Spleen (tissue), 11 donors: ENCODE measurements at regions not wholly inside any gene's neighbourhood (a gene's known extent, or its start where the extent isn't known, plus 50 kb on each side); places are given as distances from the start of the nearest gene placed in this dataset.

ENCODE experiments used
- DNase-seq: peaks from one replicate; pipeline ENCODE4 v3.0.0-alpha.2; 2020
- H3K27ac ChIP-seq, 8 donors: fragments of 200-600 bp; sonication (generic) in 7 of 8; 1 replicate in 4 of 8; 2 replicates in 4 of 8; pipeline versions ENCODE4 v1.5.0 to v1.8.0; 2016 to 2021; ENCODE audit warnings: inconsistent platforms in 4 of 8, mild to moderate bottlenecking in 4 of 8, moderate library complexity in 1 of 8
- H3K27me3 ChIP-seq, 7 donors: fragments of 200-600 bp; sonication (generic) in 6 of 7; replicated peaks in 1 of 7; 1 replicate in 4 of 7; 2 replicates in 3 of 7; pipeline versions ENCODE4 v1.5.0 to v1.8.0; 2016 to 2021; ENCODE audit warnings: inconsistent platforms in 3 of 7, mild to moderate bottlenecking in 1 of 7
- H3K36me3 ChIP-seq, 6 donors: fragments of 200-600 bp; sonication (generic) in 5 of 6; 1 replicate in 4 of 6; 2 replicates in 2 of 6; pipeline versions ENCODE4 v1.5.0 to v1.8.0; 2016 to 2021; ENCODE audit warnings: inconsistent platforms in 2 of 6
- H3K4me1 ChIP-seq, 6 donors: fragments of 200-600 bp; sonication (generic) in 5 of 6; 1 replicate in 3 of 6; 2 replicates in 3 of 6; pipeline versions ENCODE4 v1.5.0 to v1.8.0; 2016 to 2021; ENCODE audit warnings: inconsistent platforms in 3 of 6
- H3K4me3 ChIP-seq, 8 donors: fragments of 200-600 bp; sonication (generic) in 7 of 8; 1 replicate in 4 of 8; 2 replicates in 4 of 8; pipeline versions ENCODE4 v1.5.0 to v1.8.0; 2016 to 2021; ENCODE audit warnings: inconsistent platforms in 4 of 8, mild to moderate bottlenecking in 4 of 8, moderate library complexity in 2 of 8
- H3K9me3 ChIP-seq, 8 donors: fragments of 200-600 bp; sonication (generic) in 7 of 8; 1 replicate in 4 of 8; 2 replicates in 4 of 8; pipeline versions ENCODE4 v1.5.0 to v1.8.0; 2016 to 2021; ENCODE audit warnings: inconsistent platforms in 4 of 8
- CTCF ChIP-seq, 11 experiments: fragments of 200-600 bp in 7 of 11; fragments of 450-650 bp in 4 of 11; sonication (generic) in 4 of 11; IDR thresholded peaks in 8 of 11; conservative IDR thresholded peaks in 3 of 11; 1 replicate in 7 of 11; 2 replicates in 4 of 11; pipeline versions ENCODE4 v1.4.0 to v1.8.0; 2016 to 2021; ENCODE audit warnings: antibody characterized with exemption in 11 of 11, inconsistent platforms in 4 of 11, mild to moderate bottlenecking in 1 of 11
- POLR2A ChIP-seq, 3 donors: fragments of 450-650 bp; IDR thresholded peaks; one replicate each; pipeline ENCODE4 v1.5.1; 2017; ENCODE audit warnings: antibody characterized with exemption in 3 of 3, mild to moderate bottlenecking in 1 of 3
- POLR2AphosphoS5 ChIP-seq, 3 donors: sonication (generic); formaldehyde crosslinking; IDR thresholded peaks; one replicate each; pipeline ENCODE4 v1.5.1; 2017; ENCODE audit warnings: antibody characterized with exemption in 3 of 3
- whole genome bisulfite sequencing, 5 donors: extraction: QIAGEN DNeasy Blood & Tissue Kit in 3 of 5; methylation state at CpG; one replicate each; pipeline versions ENCODE4 v1.1.5 to v1.1.7; 2013 to 2018; 5-methylcytosine and 5-hydroxymethylcytosine counted together
- intact Hi-C: fragments of 100-400 bp; cut with DNase I; formaldehyde crosslinking; loops from one replicate; pipeline ENCODE4 v1.15.0; 2023; ENCODE audit warnings: low total_unique reads
- donor health status: healthy with polysubstance abuse.
- donor health status: DM: no; HTN: no; CAD: no; lungs with moderate emphysema.
- donor health status: DM: no; HTN: no; CAD: no.
- donor health status: Bipolar disorder and iron deficiency.
- donor health status: healthy.
- donor health status: DM: no; HTN: no; CAD: no.
- donor health status: DM: yes; HTN: yes; CAD: no.

GRCh38 chr12:105750096-105750495 lies 388.7 kb downstream of the NUAK1 start:
- H3K4me3 ChIP-seq = no peak overlapping the region
- intact Hi-C loops = no loop called here
- no peaks in the 10 kb centered on the region for H3K36me3 ChIP-seq
- no peak for DNase-seq
- H3K27ac ChIP-seq = no peak overlapping the region
- H3K4me1 ChIP-seq = no peaks in the 10 kb centered on the region
- TF ChIP-seq POLR2AphosphoS5 (IDR thresholded peaks at IDR 0.05) (no peak), CTCF (IDR thresholded peaks at IDR 0.05 in 8 of 11, conservative IDR thresholded peaks at IDR 0.05 in 3 of 11) (no peak), POLR2A (IDR thresholded peaks at IDR 0.05) (no peak)
- peaks cover 0 to 5% (median 0%) of the 10 kb centered on the region in 7 donors for H3K27me3 ChIP-seq
- no peaks in the 10 kb centered on the region for H3K9me3 ChIP-seq
- WGBS, 5 donors = 81 to 92% (median 86%) methylated on average over 2 of the region's 2 CpGs

DNA sequence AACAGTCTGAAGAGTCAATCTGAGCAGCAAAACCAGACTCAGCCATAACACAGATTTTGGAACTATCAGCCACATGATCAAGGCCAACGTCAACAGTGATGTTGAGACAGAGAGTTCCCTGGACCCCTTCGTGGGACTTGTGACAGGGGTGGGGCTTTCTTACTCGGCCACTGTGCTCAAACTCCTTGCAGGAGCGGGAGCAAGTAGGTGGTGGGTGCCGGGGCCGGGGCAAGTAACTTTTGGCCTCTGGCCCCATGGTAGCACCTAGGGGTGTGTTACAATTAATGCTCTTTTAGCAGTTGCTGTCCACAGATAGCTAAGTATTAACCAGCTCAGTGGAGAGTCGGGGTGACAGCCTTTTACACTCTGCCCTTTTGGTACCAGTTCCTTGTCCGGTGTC lies 384.4 kb downstream of the NUAK1 start:
- intact Hi-C loops = no loop called here
- H3K36me3 ChIP-seq = no peaks in the 10 kb centered on the region
- no peaks in the 10 kb centered on the region for H3K4me1 ChIP-seq
- no peak overlapping the region for H3K27ac ChIP-seq
- 82 to 94% (median 89%) methylated on average over 8 of the region's 8 CpGs for WGBS, 5 donors
- no peaks in the 10 kb centered on the region for H3K27me3 ChIP-seq
- H3K9me3 ChIP-seq = no peaks in the 10 kb centered on the region
- TF ChIP-seq POLR2A (IDR thresholded peaks at IDR 0.05) (no peak), CTCF (IDR thresholded peaks at IDR 0.05 in 8 of 11, conservative IDR thresholded peaks at IDR 0.05 in 3 of 11) (no peak), POLR2AphosphoS5 (IDR thresholded peaks at IDR 0.05) (no peak)
- DNase-seq = no peak
- H3K4me3 ChIP-seq = no peak overlapping the region

DNA sequence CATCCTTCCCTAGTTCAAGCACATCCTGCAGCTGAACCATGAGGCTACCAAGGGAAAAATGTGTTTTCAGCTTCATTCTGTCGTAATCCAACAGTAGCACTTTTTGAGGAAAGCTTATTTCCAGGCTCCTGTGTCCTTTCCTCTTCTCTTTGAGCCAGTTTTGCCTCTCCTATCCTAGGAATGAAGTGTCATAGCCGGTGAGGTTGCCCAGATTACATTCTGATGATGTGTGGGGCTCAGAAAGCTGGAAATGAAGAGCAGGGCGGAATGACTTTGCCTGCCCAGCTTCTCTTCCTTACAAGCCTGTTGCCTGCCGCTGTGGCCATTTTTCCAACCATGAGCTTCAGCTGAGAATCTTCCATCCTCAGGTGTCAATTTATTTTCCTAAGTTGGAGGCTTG lies 381.8 kb downstream of the NUAK1 start:
- H3K9me3 ChIP-seq = no peaks in the 10 kb centered on the region
- no peaks in the 10 kb centered on the region for H3K27me3 ChIP-seq
- no peak overlapping the region for H3K4me3 ChIP-seq
- no peaks in the 10 kb centered on the region for H3K4me1 ChIP-seq
- no peaks in the 10 kb centered on the region for H3K36me3 ChIP-seq
- no peak overlapping the region for H3K27ac ChIP-seq
- DNase-seq = no peak
- 64 to 95% (median 80%) methylated on average over 4 of the region's 4 CpGs for WGBS, 5 donors
- TF ChIP-seq CTCF (IDR thresholded peaks at IDR 0.05 in 8 of 11, conservative IDR thresholded peaks at IDR 0.05 in 3 of 11) (no peak), POLR2A (IDR thresholded peaks at IDR 0.05) (no peak), POLR2AphosphoS5 (IDR thresholded peaks at IDR 0.05) (no peak)
- intact Hi-C loops = no loop called here

DNA sequence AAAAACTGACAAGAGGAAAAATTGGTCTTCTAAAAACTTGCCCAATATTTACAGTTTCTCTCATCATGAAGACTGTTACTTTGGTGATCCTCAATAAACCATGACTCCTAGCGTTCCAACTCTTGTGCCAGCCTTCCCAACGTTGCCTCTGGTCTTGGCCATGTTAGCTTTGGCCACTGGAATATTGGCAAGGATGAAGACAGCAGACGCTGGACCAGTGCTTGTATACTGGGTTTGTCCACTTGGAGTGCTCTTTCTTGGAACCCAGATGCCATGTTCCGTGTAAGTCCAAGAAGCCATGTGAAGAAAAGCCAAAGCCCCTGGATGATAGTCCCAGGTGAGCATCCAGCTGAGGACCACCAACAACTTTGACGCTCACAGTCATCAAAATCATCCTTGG lies 379.6 kb downstream of the NUAK1 start:
- TF ChIP-seq POLR2AphosphoS5 (IDR thresholded peaks at IDR 0.05) (no peak), CTCF (IDR thresholded peaks at IDR 0.05 in 8 of 11, conservative IDR thresholded peaks at IDR 0.05 in 3 of 11) (no peak), POLR2A (IDR thresholded peaks at IDR 0.05) (no peak)
- 76 to 85% (median 77%) methylated on average over 5 of the region's 5 CpGs for WGBS, 5 donors
- no peak for DNase-seq
- no peak overlapping the region for H3K4me3 ChIP-seq
- intact Hi-C loops = no loop called here
- no peaks in the 10 kb centered on the region for H3K4me1 ChIP-seq
- H3K27me3 ChIP-seq = no peaks in the 10 kb centered on the region
- H3K9me3 ChIP-seq = no peaks in the 10 kb centered on the region
- no peaks in the 10 kb centered on the region for H3K36me3 ChIP-seq
- H3K27ac ChIP-seq = no peak overlapping the region
